CD4-positive, CD25-positive, alpha-beta regulatory T cell (primary cell): ENCODE measurements at regions not wholly inside any gene's neighbourhood (a gene's known extent, or its start where the extent isn't known, plus 50 kb on each side); places are given as distances from the start of the nearest gene placed in this dataset.

ENCODE experiments used
- ATAC-seq, 2 donors: fragments of 150-1000 bp; cut with Tn5 transposase; one replicate each; pipeline ENCODE4 v1.10.0; 2021; ENCODE audit warnings: low read depth in 2 of 2, moderate number of reproducible peaks in 2 of 2, moderate library complexity in 1 of 2
- DNase-seq, 3 donors: peaks; one replicate each; pipeline versions ENCODE4 v3.0.0 to v3.0.0-alpha.2; 2012 to 2022; ENCODE audit warnings: mixed read lengths in 1 of 3
- H3K27ac ChIP-seq: one replicate; pipeline ENCODE4 v1.7.0; 2013; ENCODE audit warnings: mild to moderate bottlenecking, low read length; ENCODE audit not compliant: insufficient read depth, poor library complexity, severe bottlenecking
- H3K27me3 ChIP-seq: one replicate; pipeline ENCODE4 v1.7.0; 2013; ENCODE audit warnings: low read length; ENCODE audit not compliant: control insufficient read depth, insufficient read depth
- H3K36me3 ChIP-seq: one replicate; pipeline ENCODE4 v1.7.0; 2013; ENCODE audit warnings: mild to moderate bottlenecking, low read length, moderate library complexity; ENCODE audit not compliant: control insufficient read depth, insufficient read depth
- H3K4me1 ChIP-seq: 2 replicates; pipeline ENCODE4 v1.7.0; 2013; ENCODE audit warnings: mild to moderate bottlenecking, low read length; ENCODE audit not compliant: insufficient read depth, control insufficient read depth, poor library complexity, severe bottlenecking
- H3K4me3 ChIP-seq: one replicate; pipeline ENCODE4 v1.7.0; 2013; ENCODE audit warnings: low read depth, mild to moderate bottlenecking, low read length, moderate library complexity
- H3K9me3 ChIP-seq, 2 experiments: 1 replicate in 1 of 2; 2 replicates in 1 of 2; pipeline ENCODE4 v1.7.0; 2013; ENCODE audit warnings: low read length in 2 of 2, mild to moderate bottlenecking in 1 of 2, moderate library complexity in 1 of 2; ENCODE audit not compliant: control insufficient read depth in 2 of 2
- H3K27ac Mint-ChIP-seq, 3 donors: one replicate each; pipeline ENCODE4 v1.8.0; 2020 to 2022; ENCODE audit warnings: mild to moderate bottlenecking in 3 of 3, mixed read lengths in 3 of 3, moderate library complexity in 2 of 3
- H3K27me3 Mint-ChIP-seq: one replicate; pipeline ENCODE4 v1.8.0; 2022; ENCODE audit warnings: mild to moderate bottlenecking, mixed read lengths
- H3K36me3 Mint-ChIP-seq: one replicate; pipeline ENCODE4 v1.8.0; 2020; ENCODE audit warnings: mixed read lengths
- H3K4me1 Mint-ChIP-seq, 4 donors: one replicate each; pipeline ENCODE4 v1.8.0; 2020 to 2022; ENCODE audit warnings: mixed read lengths in 4 of 4, mild to moderate bottlenecking in 1 of 4
- H3K4me3 Mint-ChIP-seq, 4 donors: one replicate each; pipeline ENCODE4 v1.8.0; 2020 to 2022; ENCODE audit warnings: mild to moderate bottlenecking in 4 of 4, mixed read lengths in 4 of 4, moderate library complexity in 3 of 4
- H3K9me3 Mint-ChIP-seq, 7 donors: one replicate each; pipeline ENCODE4 v1.8.0; 2020 to 2022; ENCODE audit warnings: mixed read lengths in 7 of 7, mild to moderate bottlenecking in 3 of 7, moderate library complexity in 2 of 7

GRCh38 chr12:98379106-98379505 is 136.3 kb upstream of the TMPO start:
- Mint-ChIP-seq H3K36me3 (no peaks in the 10 kb centered on the region), H3K27me3 (peaks cover 64% of the 10 kb centered on the region), H3K4me3 (no peak overlapping the region), H3K27ac (no peak overlapping the region), H3K9me3 (peaks cover 0 to 2% (median 0%) of the 10 kb centered on the region in 7 donors), H3K4me1 (no peaks in the 10 kb centered on the region)
- no peak for DNase-seq
- Histone ChIP-seq H3K36me3 (no peaks in the 10 kb centered on the region), H3K27me3 (peaks cover 26% of the 10 kb centered on the region), H3K4me3 (no peak overlapping the region), H3K27ac (no peak overlapping the region), H3K4me1 (no peaks in the 10 kb centered on the region), H3K9me3 (no peaks in the 10 kb centered on the region)
- no peak for ATAC-seq

GRCh38 chr12:98385641-98386040 is 129.7 kb upstream of the TMPO start:
- Mint-ChIP-seq H3K27me3 (peaks cover 29% of the 10 kb centered on the region), H3K4me1 (no peaks in the 10 kb centered on the region), H3K9me3 (peaks cover 0 to 2% (median 0%) of the 10 kb centered on the region in 7 donors), H3K36me3 (no peaks in the 10 kb centered on the region), H3K4me3 (no peak overlapping the region), H3K27ac (no peak overlapping the region)
- ATAC-seq, result no peak
- Histone ChIP-seq H3K27me3 (peaks cover 7% of the 10 kb centered on the region), H3K4me3 (no peak overlapping the region), H3K4me1 (no peaks in the 10 kb centered on the region), H3K27ac (no peak overlapping the region), H3K36me3 (no peaks in the 10 kb centered on the region), H3K9me3 (no peaks in the 10 kb centered on the region)
- no peak for DNase-seq

GRCh38 chr12:98387444-98387843 is 127.9 kb upstream of the TMPO start:
- Histone ChIP-seq H3K27ac (no peak overlapping the region), H3K27me3 (peaks cover 4% of the 10 kb centered on the region), H3K4me3 (no peak overlapping the region), H3K36me3 (no peaks in the 10 kb centered on the region), H3K4me1 (no peaks in the 10 kb centered on the region), H3K9me3 (no peaks in the 10 kb centered on the region)
- Mint-ChIP-seq H3K27ac (no peak overlapping the region), H3K36me3 (no peaks in the 10 kb centered on the region), H3K27me3 (peaks cover 20% of the 10 kb centered on the region), H3K4me3 (no peak overlapping the region), H3K4me1 (no peaks in the 10 kb centered on the region), H3K9me3 (peaks cover 0 to 2% (median 0%) of the 10 kb centered on the region in 7 donors)
- DNase-seq, result no peak
- ATAC-seq, result no peak

GRCh38 chr12:98388126-98388525 is 127.3 kb upstream of the TMPO start:
- Mint-ChIP-seq H3K4me3 (no peak overlapping the region), H3K9me3 (peaks cover 0 to 2% (median 0%) of the 10 kb centered on the region in 7 donors), H3K4me1 (no peaks in the 10 kb centered on the region), H3K36me3 (no peaks in the 10 kb centered on the region), H3K27ac (no peak overlapping the region), H3K27me3 (peaks cover 19% of the 10 kb centered on the region)
- DNase-seq (no peak), ATAC-seq (no peak)
- Histone ChIP-seq H3K36me3 (no peaks in the 10 kb centered on the region), H3K4me3 (no peak overlapping the region), H3K27ac (no peak overlapping the region), H3K9me3 (no peaks in the 10 kb centered on the region), H3K27me3 (peaks cover 4% of the 10 kb centered on the region), H3K4me1 (no peaks in the 10 kb centered on the region)

- H3K4me1 Mint-ChIP-seq, result no peaks in the 10 kb centered on the region
- no peaks in the 10 kb centered on the region for H3K36me3 ChIP-seq
- no peak for DNase-seq
- H3K9me3 ChIP-seq, result no peaks in the 10 kb centered on the region
- no peak overlapping the region for H3K27ac Mint-ChIP-seq
- no peak overlapping the region for H3K4me3 ChIP-seq
- H3K27me3 Mint-ChIP-seq, result peaks cover 21% of the 10 kb centered on the region
- H3K4me3 Mint-ChIP-seq, result no peak overlapping the region
- H3K36me3 Mint-ChIP-seq, result no peaks in the 10 kb centered on the region
- H3K27me3 ChIP-seq, result peaks cover 2% of the 10 kb centered on the region
- H3K9me3 Mint-ChIP-seq, result no peaks in the 10 kb centered on the region
- no peak for ATAC-seq
- H3K4me1 ChIP-seq, result no peaks in the 10 kb centered on the region
- H3K27ac ChIP-seq, result no peak overlapping the region
Measured at GRCh38 chr12:98389593-98389992, 125.8 kb upstream of the TMPO start.

GRCh38 chr12:98397323-98398105 is 117.9 kb upstream of the TMPO start:
- Histone ChIP-seq H3K27ac (peak overlapping the region; percentile 5), H3K36me3 (no peaks in the 10 kb centered on the region), H3K4me3 (peak overlapping the region; percentile 75), H3K9me3 (no peaks in the 10 kb centered on the region), H3K4me1 (peaks cover 17% of the 10 kb centered on the region), H3K27me3 (no peaks in the 10 kb centered on the region)
- Mint-ChIP-seq H3K27me3 (peaks cover 4% of the 10 kb centered on the region), H3K27ac (peak overlapping the region in 2 of 3 donors; percentile 34 to 90), H3K36me3 (no peaks in the 10 kb centered on the region), H3K4me1 (peaks cover 16 to 31% (median 21%) of the 10 kb centered on the region in 4 donors), H3K4me3 (peak overlapping the region; percentile 1 to 88 (median 75)), H3K9me3 (no peaks in the 10 kb centered on the region)
- DNase-seq (peak; percentile 65 to 89 (median 80)), ATAC-seq (peak; percentile 83 to 86)

- Mint-ChIP-seq H3K4me1 (peaks cover 16 to 31% (median 21%) of the 10 kb centered on the region in 4 donors), H3K36me3 (no peaks in the 10 kb centered on the region), H3K4me3 (peak overlapping the region in 2 of 4 donors; percentile 10 to 17), H3K27ac (peak overlapping the region in 2 of 3 donors; percentile 60 to 75), H3K9me3 (no peaks in the 10 kb centered on the region), H3K27me3 (no peaks in the 10 kb centered on the region)
- peak overlapping the region; percentile 23 for H3K4me3 ChIP-seq
- ATAC-seq, result peak; percentile 78 to 79
- H3K9me3 ChIP-seq, result no peaks in the 10 kb centered on the region
- peaks cover 17% of the 10 kb centered on the region for H3K4me1 ChIP-seq
- H3K27me3 ChIP-seq, result no peaks in the 10 kb centered on the region
- peak overlapping the region; percentile 45 for H3K27ac ChIP-seq
- DNase-seq, result peak; percentile 12 to 92 (median 39)
- no peaks in the 10 kb centered on the region for H3K36me3 ChIP-seq
Measured at GRCh38 chr12:98399532-98399931, 115.9 kb upstream of the TMPO start.

- no peak overlapping the region for H3K4me3 Mint-ChIP-seq
- H3K4me1 Mint-ChIP-seq, result peaks cover 16 to 32% (median 25%) of the 10 kb centered on the region in 4 donors
- H3K27ac Mint-ChIP-seq, result no peak overlapping the region
Measured at GRCh38 chr12:98401427-98401826, 114.0 kb upstream of the TMPO start.

More at GRCh38 chr12:98401427-98401826, 114.0 kb upstream of the TMPO start:
- no peak overlapping the region for H3K4me3 ChIP-seq
- H3K27me3 ChIP-seq, result no peaks in the 10 kb centered on the region
- H3K36me3 Mint-ChIP-seq, result no peaks in the 10 kb centered on the region
- no peaks in the 10 kb centered on the region for H3K27me3 Mint-ChIP-seq
- ATAC-seq (no peak), DNase-seq (no peak)
- no peaks in the 10 kb centered on the region for H3K9me3 ChIP-seq
- no peaks in the 10 kb centered on the region for H3K36me3 ChIP-seq
- H3K27ac ChIP-seq, result no peak overlapping the region
- peaks cover 17% of the 10 kb centered on the region for H3K4me1 ChIP-seq
- H3K9me3 Mint-ChIP-seq, result no peaks in the 10 kb centered on the region
